ENCODE measurements at regions not wholly inside any gene's neighbourhood (a gene's known extent, or its start where the extent isn't known, plus 50 kb on each side); places are given as distances from the start of the nearest gene placed in this dataset.

DNA sequence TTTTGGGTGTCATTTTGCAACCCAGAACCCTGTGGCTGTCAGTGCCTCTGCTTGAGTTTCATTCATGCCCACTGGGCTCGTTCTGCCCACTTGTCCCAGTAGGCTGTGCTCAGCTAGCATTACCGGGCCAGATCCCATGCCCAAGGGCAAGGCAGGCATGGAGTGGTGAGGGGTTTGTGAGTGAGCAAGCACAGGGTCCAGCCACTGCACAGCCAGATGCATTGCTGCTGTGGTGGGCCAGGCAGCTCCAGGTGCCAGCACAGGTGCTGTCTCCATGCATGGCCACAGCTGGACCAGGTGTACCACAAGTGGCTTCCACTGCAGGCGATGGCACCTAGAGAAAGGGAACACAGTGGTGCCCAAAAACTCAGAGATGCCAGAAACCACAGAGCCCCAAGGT is 1671.2 kb downstream of the OLFM4 start:
- no peak for TF ChIP-seq CTCF (IDR thresholded peaks at IDR 0.05)
- no peak for TF ChIP-seq POLR2A (IDR thresholded peaks at IDR 0.05)
